ENCODE measurements at regions not wholly inside any gene's neighbourhood (a gene's known extent, or its start where the extent isn't known, plus 50 kb on each side); places are given as distances from the start of the nearest gene placed in this dataset.

DNA sequence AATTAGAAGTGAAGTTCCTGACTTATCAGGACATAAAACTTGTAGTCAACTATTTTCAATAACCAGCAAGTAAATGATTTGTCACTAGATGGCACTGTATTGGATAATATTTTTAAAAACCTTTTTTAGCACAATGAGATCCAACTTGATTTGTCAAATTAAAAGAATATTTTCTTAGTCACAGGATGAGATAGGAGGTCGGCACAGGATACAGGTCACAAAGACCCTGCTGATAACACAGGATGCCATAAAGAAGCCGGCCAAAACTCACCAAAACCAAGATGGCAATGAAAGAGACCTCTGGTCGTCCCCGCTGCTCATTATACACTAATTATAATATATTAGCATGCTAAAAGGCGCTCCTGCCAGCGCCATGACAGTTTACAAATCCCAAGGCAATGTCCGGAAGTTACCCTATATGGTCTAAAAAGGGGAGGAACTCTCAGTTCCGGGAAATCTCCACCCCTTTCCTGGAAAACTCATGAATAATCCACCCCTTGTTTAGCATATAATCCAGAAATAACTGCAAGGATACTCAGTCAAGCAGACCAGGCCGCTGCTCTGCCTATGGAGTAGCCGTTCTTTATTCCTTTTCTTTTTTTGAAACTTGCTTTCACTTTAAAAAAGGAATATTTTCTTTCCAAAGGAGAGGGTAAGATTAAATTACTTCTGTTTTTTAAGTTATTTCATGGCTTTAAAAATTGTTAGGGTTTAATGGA, 255.7 kb upstream of the MKLN1 start:
- Histone ChIP-seq H3K27ac (ENCODE audit: control insufficient read depth, insufficient read depth, low read length) (no peak overlapping the region), H3K79me2 (ENCODE audit: control insufficient read depth, insufficient read depth, low read length) (no peaks in the 10 kb centered on the region), H3K9me3 (ENCODE audit: control insufficient read depth, low read depth, low read length) (no peaks in the 10 kb centered on the region), H3K9ac (ENCODE audit: control insufficient read depth, extremely low read depth, insufficient read depth, low read length) (no peak overlapping the region), H3K9me1 (ENCODE audit: control insufficient read depth, extremely low read depth, insufficient read depth, low read length) (no peaks in the 10 kb centered on the region), H4K20me1 (ENCODE audit: control insufficient read depth, extremely low read depth, insufficient read depth, low read length) (no peaks in the 10 kb centered on the region), H2AFZ (ENCODE audit: control insufficient read depth, low read length) (no peak overlapping the region), H3K27me3 (ENCODE audit: control insufficient read depth, extremely low read depth, insufficient read depth, low read length) (no peaks in the 10 kb centered on the region), H3K4me2 (ENCODE audit: control insufficient read depth, extremely low read depth, insufficient read depth, low read depth, low read length) (no peak overlapping the region), H3K4me3 (ENCODE audit: control insufficient read depth in 2 of 3, extremely low read depth in 1 of 3, insufficient read depth in 2 of 3, low read depth in 1 of 3, low read length in 3 of 3) (no peak overlapping the region), H3K4me1 (ENCODE audit: control insufficient read depth, extremely low read depth, insufficient read depth, low read length) (peaks cover 14% of the 10 kb centered on the region), H3K36me3 (ENCODE audit: control insufficient read depth in 2 of 2, extremely low read depth in 1 of 2, insufficient read depth in 2 of 2, low read length in 2 of 2) (no peaks in the 10 kb centered on the region)
- dilution Hi-C loops (cut with MboI; ENCODE audit: extremely low pct_ligation_motif_present, low sequenced_read_pairs), result no loop called here
- TF ChIP-seq EZH2 (IDR thresholded peaks at IDR 0.05; ENCODE audit: low read length), result no peak
- TF ChIP-seq, protein P1, sequence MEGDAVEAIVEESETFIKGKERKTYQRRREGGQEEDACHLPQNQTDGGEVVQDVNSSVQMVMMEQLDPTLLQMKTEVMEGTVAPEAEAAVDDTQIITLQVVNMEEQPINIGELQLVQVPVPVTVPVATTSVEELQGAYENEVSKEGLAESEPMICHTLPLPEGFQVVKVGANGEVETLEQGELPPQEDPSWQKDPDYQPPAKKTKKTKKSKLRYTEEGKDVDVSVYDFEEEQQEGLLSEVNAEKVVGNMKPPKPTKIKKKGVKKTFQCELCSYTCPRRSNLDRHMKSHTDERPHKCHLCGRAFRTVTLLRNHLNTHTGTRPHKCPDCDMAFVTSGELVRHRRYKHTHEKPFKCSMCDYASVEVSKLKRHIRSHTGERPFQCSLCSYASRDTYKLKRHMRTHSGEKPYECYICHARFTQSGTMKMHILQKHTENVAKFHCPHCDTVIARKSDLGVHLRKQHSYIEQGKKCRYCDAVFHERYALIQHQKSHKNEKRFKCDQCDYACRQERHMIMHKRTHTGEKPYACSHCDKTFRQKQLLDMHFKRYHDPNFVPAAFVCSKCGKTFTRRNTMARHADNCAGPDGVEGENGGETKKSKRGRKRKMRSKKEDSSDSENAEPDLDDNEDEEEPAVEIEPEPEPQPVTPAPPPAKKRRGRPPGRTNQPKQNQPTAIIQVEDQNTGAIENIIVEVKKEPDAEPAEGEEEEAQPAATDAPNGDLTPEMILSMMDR (optimal IDR thresholded peaks at IDR 0.05 in 1 of 3, IDR thresholded peaks at IDR 0.05 in 1 of 3, conservative IDR thresholded peaks at IDR 0.05 in 1 of 3; ENCODE audit: extremely low read depth in 1 of 3, insufficient read depth in 2 of 3, low read length in 3 of 3), result peak in 1 of 3 experiments; percentile 25
- DNase-seq (ENCODE audit: low read depth, low spot score) (no peak), FAIRE-seq (no peak)

DNA sequence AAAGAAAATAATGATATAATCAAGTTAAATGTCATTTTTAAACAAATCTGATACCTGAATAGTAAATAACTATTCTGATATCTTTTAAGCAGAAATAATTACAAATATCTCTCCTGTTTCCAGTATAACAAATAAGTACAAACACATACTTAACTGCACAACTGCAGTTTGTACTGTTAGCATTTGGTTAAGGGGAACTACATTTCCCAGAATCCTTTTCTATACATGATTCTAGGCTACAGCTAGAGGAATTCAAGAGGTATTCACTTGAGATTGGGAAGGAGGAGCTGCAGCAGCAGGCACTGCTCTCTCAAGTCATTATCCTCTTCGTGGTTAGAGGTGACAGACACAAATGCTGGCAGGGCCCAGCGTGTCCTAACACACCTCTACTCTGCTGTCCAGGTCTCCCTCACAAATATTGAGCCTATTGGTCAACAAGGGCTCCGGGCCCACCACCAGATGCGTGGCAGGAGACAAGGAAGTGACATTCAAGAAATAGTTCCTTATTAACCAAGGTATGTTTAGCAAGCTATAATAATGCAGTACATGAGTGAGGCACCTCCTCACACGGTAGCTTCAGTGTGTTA, 255.1 kb upstream of the MKLN1 start:
- H3K27ac ChIP-seq (ENCODE audit: control insufficient read depth, insufficient read depth, low read length), result no peak overlapping the region
- H3K4me1 ChIP-seq (ENCODE audit: control insufficient read depth, extremely low read depth, insufficient read depth, low read length), result peaks cover 15% of the 10 kb centered on the region
- no peak overlapping the region for H2AFZ ChIP-seq (ENCODE audit: control insufficient read depth, low read length)
- H3K27me3 ChIP-seq (ENCODE audit: control insufficient read depth, extremely low read depth, insufficient read depth, low read length), result no peaks in the 10 kb centered on the region
- TF ChIP-seq EZH2 (IDR thresholded peaks at IDR 0.05; ENCODE audit: low read length), result no peak
- TF ChIP-seq, protein P1 (optimal IDR thresholded peaks at IDR 0.05 in 1 of 3, IDR thresholded peaks at IDR 0.05 in 1 of 3, conservative IDR thresholded peaks at IDR 0.05 in 1 of 3; ENCODE audit: extremely low read depth in 1 of 3, insufficient read depth in 2 of 3, low read length in 3 of 3), result no peak
- no peaks in the 10 kb centered on the region for H4K20me1 ChIP-seq (ENCODE audit: control insufficient read depth, extremely low read depth, insufficient read depth, low read length)
- H3K79me2 ChIP-seq (ENCODE audit: control insufficient read depth, insufficient read depth, low read length), result no peaks in the 10 kb centered on the region
- no peak overlapping the region for H3K4me3 ChIP-seq (ENCODE audit: control insufficient read depth in 2 of 3, extremely low read depth in 1 of 3, insufficient read depth in 2 of 3, low read depth in 1 of 3, low read length in 3 of 3)
- H3K9me1 ChIP-seq (ENCODE audit: control insufficient read depth, extremely low read depth, insufficient read depth, low read length), result no peaks in the 10 kb centered on the region
- dilution Hi-C loops (cut with MboI; ENCODE audit: extremely low pct_ligation_motif_present, low sequenced_read_pairs), result no loop called here
- FAIRE-seq, result no peak
- no peak overlapping the region for H3K9ac ChIP-seq (ENCODE audit: control insufficient read depth, extremely low read depth, insufficient read depth, low read length)
- no peak for DNase-seq (ENCODE audit: low read depth, low spot score)
- no peaks in the 10 kb centered on the region for H3K36me3 ChIP-seq (ENCODE audit: control insufficient read depth in 2 of 2, extremely low read depth in 1 of 2, insufficient read depth in 2 of 2, low read length in 2 of 2)
- no peaks in the 10 kb centered on the region for H3K9me3 ChIP-seq (ENCODE audit: control insufficient read depth, low read depth, low read length)
- H3K4me2 ChIP-seq (ENCODE audit: control insufficient read depth, extremely low read depth, insufficient read depth, low read depth, low read length), result no peak overlapping the region

Measured in keratinocyte (primary cell).